MM.1S (cell line): ENCODE measurements at regions not wholly inside any gene's neighbourhood (a gene's known extent, or its start where the extent isn't known, plus 50 kb on each side); places are given as distances from the start of the nearest gene placed in this dataset.

Experiments
- DNase-seq: peaks from one replicate; pipeline ENCODE4 v3.0.0-alpha.2; 2015
- H2AFZ ChIP-seq: fragments of 300-600 bp; sonication (generic); 2 replicates; pipeline ENCODE4 v1.6.0; 2016; ENCODE audit warnings: antibody characterized with exemption, low read length
- H3F3A ChIP-seq: fragments of 300-600 bp; sonication (generic); 2 replicates; pipeline ENCODE4 v1.6.1; 2016; ENCODE audit warnings: mild to moderate bottlenecking, antibody characterized with exemption, low read length, moderate library complexity, mixed read lengths; ENCODE audit not compliant: insufficient read depth
- H3K27ac ChIP-seq: fragments of 300-600 bp; sonication (generic); 2 replicates; pipeline ENCODE4 v1.5.1; 2016; ENCODE audit warnings: mild to moderate bottlenecking, low read length
- H3K27me3 ChIP-seq: fragments of 300-600 bp; sonication (generic); replicated peaks from 2 replicates; pipeline ENCODE4 v1.6.0; 2016; ENCODE audit warnings: low read length; ENCODE audit not compliant: insufficient read depth
- H3K36me3 ChIP-seq: fragments of 300-600 bp; sonication (generic); replicated peaks from 2 replicates; pipeline ENCODE4 v1.6.1; 2016; ENCODE audit warnings: mild to moderate bottlenecking, low read length, mixed read lengths; ENCODE audit not compliant: insufficient read depth
- H3K4me1 ChIP-seq: fragments of 300-600 bp; sonication (generic); 2 replicates; pipeline ENCODE4 v1.6.1; 2016; ENCODE audit warnings: low read length, mixed read lengths
- H3K4me2 ChIP-seq: fragments of 300-600 bp; sonication (generic); 2 replicates; pipeline ENCODE4 v1.6.0; 2016; ENCODE audit warnings: low read depth, low read length
- H3K4me3 ChIP-seq: fragments of 300-600 bp; sonication (generic); 2 replicates; pipeline ENCODE4 v1.5.1; 2016; ENCODE audit warnings: low read length, mixed read lengths
- H3K79me2 ChIP-seq: fragments of 300-600 bp; sonication (generic); 2 replicates; pipeline ENCODE4 v1.6.1; 2016; ENCODE audit warnings: mixed run types, low read length, mixed read lengths
- H3K9ac ChIP-seq: fragments of 300-600 bp; sonication (generic); 2 replicates; pipeline ENCODE4 v1.6.1; 2016; ENCODE audit warnings: low read length, mixed read lengths
- H3K9me2 ChIP-seq: fragments of 300-600 bp; sonication (generic); replicated peaks from 2 replicates; pipeline ENCODE4 v1.6.1; 2016; ENCODE audit warnings: mild to moderate bottlenecking, low read length, mixed read lengths; ENCODE audit not compliant: insufficient read depth
- H3K9me3 ChIP-seq: fragments of 300-600 bp; sonication (generic); replicated peaks from 2 replicates; pipeline ENCODE4 v1.6.1; 2016; ENCODE audit warnings: mild to moderate bottlenecking, low read length, mixed read lengths; ENCODE audit not compliant: insufficient read depth
- H4K20me1 ChIP-seq: fragments of 300-600 bp; sonication (generic); 2 replicates; pipeline ENCODE4 v1.6.1; 2016; ENCODE audit warnings: mild to moderate bottlenecking, low read length, moderate library complexity, mixed read lengths; ENCODE audit not compliant: insufficient read depth
- CTCF ChIP-seq: fragments of 300-600 bp; sonication (generic); IDR thresholded peaks from 2 replicates; pipeline ENCODE4 v1.5.1; 2016; ENCODE audit warnings: antibody characterized with exemption, low read length, mixed read lengths
- EZH2 ChIP-seq: fragments of 300-600 bp; sonication (generic); optimal IDR thresholded peaks from 2 replicates; pipeline ENCODE3; 2017; ENCODE audit warnings: low read depth, mild to moderate bottlenecking, antibody characterized with exemption, low read length, mixed read lengths
- EZH2phosphoT487 ChIP-seq: fragments of 300-600 bp; sonication (generic); IDR thresholded peaks from 2 replicates; pipeline ENCODE4 v1.6.1; 2018; ENCODE audit warnings: antibody characterized with exemption, low read length

GRCh38 chr11:97015327-97015726 lies 625.5 kb downstream of the JRKL start:
- Histone ChIP-seq H3K27me3 (no peaks in the 10 kb centered on the region), H3K36me3 (no peaks in the 10 kb centered on the region), H3K9ac (no peak overlapping the region), H3K27ac (no peak overlapping the region), H3K4me3 (no peak overlapping the region), H3K79me2 (no peaks in the 10 kb centered on the region), H4K20me1 (no peaks in the 10 kb centered on the region), H3K9me2 (no peaks in the 10 kb centered on the region), H3F3A (no peaks in the 10 kb centered on the region), H3K4me2 (no peak overlapping the region), H3K4me1 (no peaks in the 10 kb centered on the region), H2AFZ (no peak overlapping the region), H3K9me3 (no peaks in the 10 kb centered on the region)
- no peak for TF ChIP-seq CTCF
- TF ChIP-seq EZH2phosphoT487: no peak
- no peak for TF ChIP-seq EZH2
- DNase-seq: no peak

DNA sequence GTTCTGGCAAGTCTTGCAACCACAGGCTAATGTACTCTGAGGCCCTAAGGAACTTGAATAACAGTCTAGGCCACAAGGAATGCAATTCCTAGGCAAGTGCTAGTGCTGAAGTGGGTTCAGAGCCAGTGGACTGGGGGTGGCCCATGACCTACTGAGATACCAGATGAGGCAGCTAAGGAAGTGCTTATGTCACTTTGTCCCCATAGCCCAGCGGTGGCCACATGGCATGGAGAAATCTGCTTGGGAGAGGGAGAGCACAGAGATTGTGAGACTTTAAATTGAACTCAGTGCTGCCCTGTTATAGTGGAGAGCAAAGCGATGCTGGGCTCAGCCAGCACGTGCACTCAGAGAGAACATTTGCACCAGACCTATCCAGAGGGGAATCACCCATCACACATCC lies 629.5 kb downstream of the JRKL start:
- Histone ChIP-seq H3K9me3 (no peaks in the 10 kb centered on the region), H3K4me2 (no peak overlapping the region), H3K79me2 (no peaks in the 10 kb centered on the region), H3K27ac (no peak overlapping the region), H2AFZ (no peak overlapping the region), H3K4me1 (no peaks in the 10 kb centered on the region), H3K9me2 (no peaks in the 10 kb centered on the region), H3K27me3 (no peaks in the 10 kb centered on the region), H4K20me1 (no peaks in the 10 kb centered on the region), H3K36me3 (no peaks in the 10 kb centered on the region), H3F3A (no peaks in the 10 kb centered on the region), H3K4me3 (no peak overlapping the region), H3K9ac (no peak overlapping the region)
- no peak for DNase-seq
- TF ChIP-seq EZH2phosphoT487: no peak
- TF ChIP-seq CTCF: no peak
- no peak for TF ChIP-seq EZH2

- H3K4me2 ChIP-seq: no peak overlapping the region
- H3K27me3 ChIP-seq: no peaks in the 10 kb centered on the region
- H3K9me2 ChIP-seq: no peaks in the 10 kb centered on the region
- no peak overlapping the region for H3K9ac ChIP-seq
- DNase-seq: no peak
- no peaks in the 10 kb centered on the region for H3K9me3 ChIP-seq
- no peak overlapping the region for H3K4me3 ChIP-seq
- H3K79me2 ChIP-seq: no peaks in the 10 kb centered on the region
- no peaks in the 10 kb centered on the region for H3K4me1 ChIP-seq
- no peak overlapping the region for H2AFZ ChIP-seq
- H3K36me3 ChIP-seq: no peaks in the 10 kb centered on the region
- no peak for TF ChIP-seq CTCF
- no peak for TF ChIP-seq EZH2phosphoT487
- TF ChIP-seq EZH2: no peak
- H3K27ac ChIP-seq: no peak overlapping the region
- H3F3A ChIP-seq: no peaks in the 10 kb centered on the region
- no peaks in the 10 kb centered on the region for H4K20me1 ChIP-seq
Observed at GRCh38 chr11:97019754-97020153, 629.9 kb downstream of the JRKL start.
